Uterus (tissue), 3 donors: ENCODE measurements at regions not wholly inside any gene's neighbourhood (a gene's known extent, or its start where the extent isn't known, plus 50 kb on each side); places are given as distances from the start of the nearest gene placed in this dataset.
"Not testable (repeated sequence)": the region's sequence is repeated elsewhere in the genome, so short reads cannot be mapped to it uniquely, and the experiment has no call there.

Experiments used
- DNase-seq, 2 donors: peaks; one replicate each; pipeline ENCODE4 v3.0.0-alpha.2; 2019 to 2020
- H3K27ac ChIP-seq, 2 donors: fragments of 200-600 bp; sonication (generic); 1 replicate in 1 of 2; 2 replicates in 1 of 2; pipeline ENCODE4 v1.5.1; 2016 to 2018
- H3K27me3 ChIP-seq, 2 donors: fragments of 200-600 bp; sonication (generic); one replicate each; pipeline ENCODE4 v1.5.1; 2018 to 2019; ENCODE audit warnings: control low read depth in 1 of 2
- H3K36me3 ChIP-seq, 2 donors: fragments of 200-600 bp; sonication (generic); one replicate each; pipeline ENCODE4 v1.5.1; 2019; ENCODE audit warnings: control low read depth in 1 of 2
- H3K4me1 ChIP-seq, 2 donors: fragments of 200-600 bp; sonication (generic); one replicate each; pipeline ENCODE4 v1.5.1; 2018 to 2019; ENCODE audit warnings: control low read depth in 1 of 2
- H3K4me3 ChIP-seq, 2 donors: fragments of 200-600 bp; sonication (generic); 1 replicate in 1 of 2; 2 replicates in 1 of 2; pipeline ENCODE4 v1.5.1; 2018 to 2019; ENCODE audit warnings: mild to moderate bottlenecking in 1 of 2
- H3K9me3 ChIP-seq, 2 donors: fragments of 200-600 bp; sonication (generic); one replicate each; pipeline ENCODE4 v1.5.1; 2019; ENCODE audit warnings: control low read depth in 1 of 2
- CTCF ChIP-seq, 4 experiments: fragments of 200-600 bp in 2 of 4; fragments of 450-650 bp in 2 of 4; sonication (generic) in 2 of 4; IDR thresholded peaks; one replicate each; pipeline ENCODE4 v1.5.1; 2016 to 2019; ENCODE audit warnings: antibody characterized with exemption in 4 of 4, mild to moderate bottlenecking in 2 of 4, moderate library complexity in 1 of 4
- POLR2A ChIP-seq, 2 donors: fragments of 450-650 bp; IDR thresholded peaks; one replicate each; pipeline ENCODE4 v1.6.1; 2016; ENCODE audit warnings: antibody characterized with exemption in 2 of 2, mild to moderate bottlenecking in 1 of 2, moderate library complexity in 1 of 2
- intact Hi-C: fragments of 100-400 bp; cut with DNase I; formaldehyde crosslinking; loops from one replicate; pipeline ENCODE4 v1.15.1; 2023; ENCODE audit warnings: low total_unique reads
- donor health status: DM: yes; HTN: yes; CAD: no.

DNA sequence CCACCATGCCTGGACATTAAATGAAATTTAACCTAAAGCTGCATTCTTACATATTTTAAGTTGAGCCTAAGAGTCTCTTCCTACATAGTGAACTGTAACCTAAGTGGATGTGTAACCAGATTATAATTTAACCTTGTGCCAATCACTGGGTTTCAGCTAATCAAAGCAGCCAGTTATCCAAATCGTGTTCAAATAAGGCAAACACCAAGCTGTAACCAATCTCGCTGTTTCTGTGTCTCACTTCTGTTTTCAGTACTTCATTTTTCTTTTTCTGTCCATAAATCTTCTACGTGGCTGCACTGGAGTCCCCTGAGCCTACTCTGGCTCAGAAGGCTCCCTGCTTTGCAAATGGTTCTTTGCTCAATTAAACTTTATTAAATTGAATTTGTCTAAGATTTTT, 186.1 kb upstream of the CNTN6 start:
- Histone ChIP-seq H3K9me3 (peaks cover 0 to 5% of the 10 kb centered on the region in 2 donors), H3K27ac (no peak overlapping the region), H3K4me1 (no peaks in the 10 kb centered on the region), H3K36me3 (no peaks in the 10 kb centered on the region), H3K27me3 (no peaks in the 10 kb centered on the region), H3K4me3 (no peak overlapping the region)
- intact Hi-C loops: no loop called here
- TF ChIP-seq POLR2A (IDR thresholded peaks at IDR 0.05): no peak
- no peak for TF ChIP-seq CTCF (IDR thresholded peaks at IDR 0.05)
- DNase-seq: no peak

GRCh38 chr3:908839-909238, 184.0 kb upstream of the CNTN6 start:
- H3K9me3 ChIP-seq: no peaks in the 10 kb centered on the region
- no peak overlapping the region for H3K27ac ChIP-seq
- TF ChIP-seq POLR2A (IDR thresholded peaks at IDR 0.05): no peak
- no peak for TF ChIP-seq CTCF (IDR thresholded peaks at IDR 0.05)
- DNase-seq: no peak
- H3K4me1 ChIP-seq: no peaks in the 10 kb centered on the region
- intact Hi-C loops: no loop called here
- no peak overlapping the region for H3K4me3 ChIP-seq
- H3K36me3 ChIP-seq: no peaks in the 10 kb centered on the region
- H3K27me3 ChIP-seq: no peaks in the 10 kb centered on the region

DNA sequence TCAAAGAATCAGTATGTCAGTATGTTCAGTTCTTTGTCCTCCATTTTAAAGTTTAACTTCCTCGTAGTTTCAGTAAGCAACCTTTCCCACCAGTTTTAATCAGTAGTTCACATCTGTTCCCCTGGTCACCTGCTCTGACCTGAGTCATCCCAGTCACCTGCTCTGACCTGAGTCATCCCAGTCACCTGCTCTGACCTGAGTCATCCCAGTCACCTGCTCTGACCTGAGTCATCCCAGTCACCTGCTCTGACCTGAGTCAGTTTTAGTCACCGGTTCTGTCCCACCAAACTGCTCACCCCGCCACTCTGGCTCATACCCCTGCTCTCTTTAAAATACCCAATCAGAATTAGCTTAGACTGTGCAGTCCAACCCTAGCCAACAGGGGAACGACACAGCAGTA, 180.1 kb upstream of the CNTN6 start:
- H3K36me3 ChIP-seq, H3K9me3 ChIP-seq, DNase-seq, intact Hi-C loops, H3K4me3 ChIP-seq, H3K27me3 ChIP-seq, H3K4me1 ChIP-seq, H3K27ac ChIP-seq: not testable (repeated sequence)

DNA sequence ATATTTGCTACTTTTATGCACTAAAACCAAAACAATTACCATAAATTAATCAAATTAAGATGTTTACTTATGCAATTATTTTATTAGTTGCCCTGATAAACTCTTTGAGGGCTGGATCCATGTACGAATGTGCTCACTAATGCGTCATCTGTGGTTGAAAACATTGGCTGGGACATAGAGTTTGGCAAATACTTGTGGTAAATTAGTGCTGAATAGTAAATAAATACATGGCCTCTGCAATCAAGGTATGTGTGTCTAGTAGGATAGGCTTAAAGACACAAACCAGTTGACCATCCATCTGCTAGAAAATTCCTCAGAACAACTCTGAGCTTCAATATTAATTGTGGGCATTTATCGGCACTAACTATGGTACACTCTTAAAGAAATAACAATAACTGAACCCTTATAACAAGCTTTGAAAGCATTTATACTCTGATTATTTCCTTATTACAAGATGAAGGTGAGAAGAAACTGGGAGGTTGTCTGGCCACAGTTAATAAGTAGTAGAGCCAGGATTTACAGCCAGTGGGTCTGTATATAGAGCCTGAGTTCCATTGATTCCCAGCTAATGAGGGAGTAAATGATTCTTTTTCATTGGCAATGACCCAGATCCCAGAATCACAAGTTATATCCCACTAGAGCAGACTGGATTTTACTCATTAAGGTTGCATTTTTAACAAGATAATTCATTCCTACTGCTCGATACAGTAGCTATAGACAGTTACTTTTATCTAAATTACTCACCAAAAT, 169.5 kb upstream of the CNTN6 start:
- no peaks in the 10 kb centered on the region for H3K27me3 ChIP-seq
- no peak overlapping the region for H3K27ac ChIP-seq
- intact Hi-C loops: no loop called here
- H3K9me3 ChIP-seq: no peaks in the 10 kb centered on the region
- TF ChIP-seq CTCF (IDR thresholded peaks at IDR 0.05) (no peak), POLR2A (IDR thresholded peaks at IDR 0.05) (no peak)
- no peak overlapping the region for H3K4me3 ChIP-seq
- H3K4me1 ChIP-seq: no peaks in the 10 kb centered on the region
- no peak for DNase-seq
- H3K36me3 ChIP-seq: no peaks in the 10 kb centered on the region

- no peaks in the 10 kb centered on the region for H3K27me3 ChIP-seq
- no peaks in the 10 kb centered on the region for H3K4me1 ChIP-seq
- no peak for DNase-seq
- H3K36me3 ChIP-seq: no peaks in the 10 kb centered on the region
- no peak overlapping the region for H3K27ac ChIP-seq
- intact Hi-C loops: no loop called here
- TF ChIP-seq CTCF (IDR thresholded peaks at IDR 0.05) (no peak), POLR2A (IDR thresholded peaks at IDR 0.05) (no peak)
- H3K4me3 ChIP-seq: no peak overlapping the region
- H3K9me3 ChIP-seq: no peaks in the 10 kb centered on the region
These were observed 162.0 kb upstream of the CNTN6 start for GRCh38 chr3:930866-931265.

DNA sequence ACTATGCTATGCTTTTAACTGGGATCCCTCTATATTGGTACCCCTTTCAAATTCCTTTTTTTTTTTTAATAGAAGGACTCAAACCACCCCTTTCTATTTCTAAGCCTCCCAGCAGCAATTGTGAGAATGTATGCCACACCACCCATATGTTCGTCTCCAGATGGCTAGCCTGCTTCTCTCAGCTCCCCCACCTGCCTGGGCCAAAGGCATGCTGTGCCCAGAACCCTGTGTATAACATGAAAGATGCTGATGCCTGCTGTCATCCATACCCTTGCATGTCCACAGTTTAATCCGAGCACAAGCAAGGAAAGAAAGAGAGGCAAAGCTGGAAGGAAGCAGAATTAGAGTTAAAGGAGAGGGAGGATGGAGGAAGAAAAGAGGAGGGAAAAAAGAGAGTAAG, 159.5 kb upstream of the CNTN6 start:
- Histone ChIP-seq H3K9me3 (no peaks in the 10 kb centered on the region), H3K4me3 (no peak overlapping the region), H3K27me3 (no peaks in the 10 kb centered on the region), H3K4me1 (no peaks in the 10 kb centered on the region), H3K27ac (no peak overlapping the region), H3K36me3 (no peaks in the 10 kb centered on the region)
- intact Hi-C loops: no loop called here
- DNase-seq: no peak
- TF ChIP-seq CTCF (IDR thresholded peaks at IDR 0.05): no peak
- no peak for TF ChIP-seq POLR2A (IDR thresholded peaks at IDR 0.05)
